Keratinocyte (primary cell): ENCODE measurements at regions not wholly inside any gene's neighbourhood (a gene's known extent, or its start where the extent isn't known, plus 50 kb on each side); places are given as distances from the start of the nearest gene placed in this dataset.

Experiments used
- DNase-seq: peaks from one replicate; pipeline ENCODE4 v3.0.0-alpha.2; 2011; ENCODE audit warnings: low read depth, missing footprints, low spot score
- FAIRE-seq: peaks from 2 replicates; lab custom pipeline; 2011; peaks lifted over from hg19 to GRCh38; lab: Jason Lieb, UNC
- H2AFZ ChIP-seq: 2 replicates; pipeline ENCODE4 v1.6.0; 2012; ENCODE audit warnings: low read length, control low read depth, inconsistent platforms; ENCODE audit not compliant: control insufficient read depth
- H3K27ac ChIP-seq: 2 replicates; pipeline ENCODE4 v1.5.1; 2011; ENCODE audit warnings: low read length; ENCODE audit not compliant: control insufficient read depth, insufficient read depth
- H3K27me3 ChIP-seq: 3 replicates; pipeline ENCODE4 v1.6.0; 2011; ENCODE audit warnings: low read length; ENCODE audit not compliant: control insufficient read depth, insufficient read depth; ENCODE audit errors: extremely low read depth
- H3K36me3 ChIP-seq, 2 experiments: 2 replicates in 1 of 2; 3 replicates in 1 of 2; pipeline ENCODE4 v1.5.1; 2011; ENCODE audit warnings: low read length in 2 of 2, mild to moderate bottlenecking in 1 of 2; ENCODE audit not compliant: control insufficient read depth in 2 of 2, insufficient read depth in 2 of 2; ENCODE audit errors: extremely low read depth in 1 of 2
- H3K4me1 ChIP-seq: 3 replicates; pipeline ENCODE4 v1.5.1; 2011; ENCODE audit warnings: low read length; ENCODE audit not compliant: control insufficient read depth, insufficient read depth; ENCODE audit errors: extremely low read depth
- H3K4me2 ChIP-seq: 3 replicates; pipeline ENCODE4 v1.6.0; 2011; ENCODE audit warnings: low read depth, low read length; ENCODE audit not compliant: control insufficient read depth, insufficient read depth; ENCODE audit errors: extremely low read depth
- H3K4me3 ChIP-seq, 3 experiments: fragments of 200-600 bp in 1 of 3; sonication (generic) in 1 of 3; 2 replicates in 2 of 3; 3 replicates in 1 of 3; pipeline ENCODE4 v1.5.1; 2011 to 2016; ENCODE audit warnings: low read length in 3 of 3, mild to moderate bottlenecking in 3 of 3, control low read depth in 2 of 3, inconsistent platforms in 1 of 3, low read depth in 1 of 3, mixed read lengths in 1 of 3, mixed run types in 1 of 3, moderate library complexity in 1 of 3; ENCODE audit not compliant: control insufficient read depth in 2 of 3, insufficient read depth in 2 of 3; ENCODE audit errors: extremely low read depth in 1 of 3
- H3K79me2 ChIP-seq: 2 replicates; pipeline ENCODE4 v1.6.0; 2012; ENCODE audit warnings: low read length; ENCODE audit not compliant: control insufficient read depth, insufficient read depth
- H3K9ac ChIP-seq: 3 replicates; pipeline ENCODE4 v1.6.0; 2011; ENCODE audit warnings: low read length; ENCODE audit not compliant: control insufficient read depth, insufficient read depth; ENCODE audit errors: extremely low read depth
- H3K9me1 ChIP-seq: 3 replicates; pipeline ENCODE4 v1.6.0; 2011; ENCODE audit warnings: low read length; ENCODE audit not compliant: control insufficient read depth, insufficient read depth; ENCODE audit errors: extremely low read depth
- H3K9me3 ChIP-seq: 2 replicates; pipeline ENCODE4 v1.5.1; 2012; ENCODE audit warnings: low read depth, low read length; ENCODE audit not compliant: control insufficient read depth
- H4K20me1 ChIP-seq: 3 replicates; pipeline ENCODE4 v1.6.0; 2011; ENCODE audit warnings: low read length; ENCODE audit not compliant: control insufficient read depth, insufficient read depth; ENCODE audit errors: extremely low read depth
- EZH2 ChIP-seq: IDR thresholded peaks from one replicate; pipeline ENCODE4 v1.6.1; 2012; ENCODE audit warnings: inconsistent platforms, mild to moderate bottlenecking, low read length, moderate library complexity
- dilution Hi-C: fragments of 300-500 bp; cut with MboI; formaldehyde crosslinking; loops from one replicate; pipeline ENCODE4 v1.7.0; 2020; ENCODE audit warnings: low sequenced_read_pairs; ENCODE audit not compliant: extremely low pct_ligation_motif_present
- TF ChIP-seq, protein P1 (sequence below), 3 experiments: IDR thresholded peaks in 1 of 3; conservative IDR thresholded peaks in 1 of 3; optimal IDR thresholded peaks in 1 of 3; 2 replicates in 2 of 3; 3 replicates in 1 of 3; pipeline versions ENCODE3 to v1.5.1; 2011; ENCODE audit warnings: low read length in 3 of 3, mild to moderate bottlenecking in 3 of 3, moderate library complexity in 2 of 3, control low read depth in 1 of 3, inconsistent platforms in 1 of 3; ENCODE audit not compliant: insufficient read depth in 2 of 3; ENCODE audit errors: extremely low read depth in 1 of 3

DNA sequence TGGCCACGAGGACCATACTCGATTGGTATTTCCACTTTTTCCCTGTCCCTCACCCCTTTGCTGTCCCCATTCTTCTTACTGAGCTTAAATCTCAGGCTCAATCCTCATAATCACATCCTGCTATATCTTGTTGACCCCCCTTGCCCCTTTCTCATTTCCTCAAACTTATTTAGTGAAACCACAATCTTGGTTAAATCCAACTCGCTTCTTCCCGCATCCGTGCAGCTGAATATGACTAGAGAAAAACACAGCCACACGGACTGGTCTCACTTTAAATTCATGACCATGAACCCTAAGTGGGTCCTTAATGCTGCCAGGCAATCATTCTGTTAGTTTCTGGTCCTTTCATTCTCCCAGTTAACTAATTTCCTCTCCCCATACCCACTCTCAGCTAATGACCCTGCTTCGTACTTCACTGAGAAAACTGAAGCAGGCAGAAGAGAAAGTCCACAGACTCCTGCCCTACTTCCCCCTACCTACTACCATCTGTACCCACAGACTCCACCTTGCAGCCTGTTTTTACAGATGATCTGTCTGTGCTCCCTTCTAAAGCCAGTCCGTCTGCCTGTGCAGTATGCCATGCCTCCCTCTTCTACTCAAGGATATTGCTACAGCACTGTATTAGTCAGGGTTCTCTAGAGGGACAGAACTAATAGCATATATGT, 96.8 kb upstream of the LMO4 start:
- dilution Hi-C loops = no loop called here
- no peaks in the 10 kb centered on the region for H3K27me3 ChIP-seq
- H3K79me2 ChIP-seq = no peaks in the 10 kb centered on the region
- TF ChIP-seq, protein P1, sequence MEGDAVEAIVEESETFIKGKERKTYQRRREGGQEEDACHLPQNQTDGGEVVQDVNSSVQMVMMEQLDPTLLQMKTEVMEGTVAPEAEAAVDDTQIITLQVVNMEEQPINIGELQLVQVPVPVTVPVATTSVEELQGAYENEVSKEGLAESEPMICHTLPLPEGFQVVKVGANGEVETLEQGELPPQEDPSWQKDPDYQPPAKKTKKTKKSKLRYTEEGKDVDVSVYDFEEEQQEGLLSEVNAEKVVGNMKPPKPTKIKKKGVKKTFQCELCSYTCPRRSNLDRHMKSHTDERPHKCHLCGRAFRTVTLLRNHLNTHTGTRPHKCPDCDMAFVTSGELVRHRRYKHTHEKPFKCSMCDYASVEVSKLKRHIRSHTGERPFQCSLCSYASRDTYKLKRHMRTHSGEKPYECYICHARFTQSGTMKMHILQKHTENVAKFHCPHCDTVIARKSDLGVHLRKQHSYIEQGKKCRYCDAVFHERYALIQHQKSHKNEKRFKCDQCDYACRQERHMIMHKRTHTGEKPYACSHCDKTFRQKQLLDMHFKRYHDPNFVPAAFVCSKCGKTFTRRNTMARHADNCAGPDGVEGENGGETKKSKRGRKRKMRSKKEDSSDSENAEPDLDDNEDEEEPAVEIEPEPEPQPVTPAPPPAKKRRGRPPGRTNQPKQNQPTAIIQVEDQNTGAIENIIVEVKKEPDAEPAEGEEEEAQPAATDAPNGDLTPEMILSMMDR (optimal IDR thresholded peaks at IDR 0.05 in 1 of 3, IDR thresholded peaks at IDR 0.05 in 1 of 3, conservative IDR thresholded peaks at IDR 0.05 in 1 of 3; ENCODE audit: extremely low read depth in 1 of 3, insufficient read depth in 2 of 3, low read length in 3 of 3) = no peak
- no peak for TF ChIP-seq EZH2
- peaks cover 4% of the 10 kb centered on the region for H3K4me1 ChIP-seq
- DNase-seq (no peak), FAIRE-seq (no peak)
- H3K9me3 ChIP-seq = no peaks in the 10 kb centered on the region
- H4K20me1 ChIP-seq = no peaks in the 10 kb centered on the region
- H3K36me3 ChIP-seq = no peaks in the 10 kb centered on the region
- H3K9me1 ChIP-seq = no peaks in the 10 kb centered on the region
- no peak overlapping the region for H3K4me2 ChIP-seq
- no peak overlapping the region for H3K4me3 ChIP-seq
- no peak overlapping the region for H3K27ac ChIP-seq
- no peak overlapping the region for H3K9ac ChIP-seq
- no peak overlapping the region for H2AFZ ChIP-seq

GRCh38 chr1:87236585-87236984, 92.1 kb upstream of the LMO4 start:
- Histone ChIP-seq H3K9me3 (no peaks in the 10 kb centered on the region), H3K4me1 (no peaks in the 10 kb centered on the region), H3K9ac (no peak overlapping the region), H3K4me2 (no peak overlapping the region), H3K27me3 (no peaks in the 10 kb centered on the region), H3K4me3 (no peak overlapping the region), H2AFZ (no peak overlapping the region), H3K79me2 (no peaks in the 10 kb centered on the region), H4K20me1 (no peaks in the 10 kb centered on the region), H3K36me3 (no peaks in the 10 kb centered on the region), H3K27ac (no peak overlapping the region), H3K9me1 (no peaks in the 10 kb centered on the region)
- FAIRE-seq = no peak
- TF ChIP-seq, protein P1 (optimal IDR thresholded peaks at IDR 0.05 in 1 of 3, IDR thresholded peaks at IDR 0.05 in 1 of 3, conservative IDR thresholded peaks at IDR 0.05 in 1 of 3; ENCODE audit: extremely low read depth in 1 of 3, insufficient read depth in 2 of 3, low read length in 3 of 3) = no peak
- no peak for TF ChIP-seq EZH2
- DNase-seq = no peak
- dilution Hi-C loops = no loop called here
